Urinary bladder (tissue), 3 donors: ENCODE measurements at regions not wholly inside any gene's neighbourhood (a gene's known extent, or its start where the extent isn't known, plus 50 kb on each side); places are given as distances from the start of the nearest gene placed in this dataset.

Experiments used
- DNase-seq: peaks from one replicate; pipeline ENCODE4 v3.0.0-alpha.2; 2015; ENCODE audit errors: extremely low spot score
- H3K27ac ChIP-seq: one replicate; pipeline ENCODE4 v1.5.1; 2013; ENCODE audit warnings: low read depth, mild to moderate bottlenecking, moderate library complexity
- H3K36me3 ChIP-seq: one replicate; pipeline ENCODE4 v1.6.1; 2013; ENCODE audit warnings: mild to moderate bottlenecking, moderate library complexity; ENCODE audit not compliant: insufficient read depth
- H3K4me1 ChIP-seq: one replicate; pipeline ENCODE4 v1.6.1; 2013; ENCODE audit warnings: mild to moderate bottlenecking, moderate library complexity; ENCODE audit not compliant: insufficient read depth
- H3K4me3 ChIP-seq: one replicate; pipeline ENCODE4 v1.5.1; 2013; ENCODE audit warnings: low read depth, low read length
- WGBS: extraction: QIAGEN DNeasy Blood & Tissue Kit; methylation state at CpG from one replicate; pipeline ENCODE4 v1.1.7; 2013; 5-methylcytosine and 5-hydroxymethylcytosine counted together
- donor health status: healthy with polysubstance abuse.
- donor health status: healthy.

DNA sequence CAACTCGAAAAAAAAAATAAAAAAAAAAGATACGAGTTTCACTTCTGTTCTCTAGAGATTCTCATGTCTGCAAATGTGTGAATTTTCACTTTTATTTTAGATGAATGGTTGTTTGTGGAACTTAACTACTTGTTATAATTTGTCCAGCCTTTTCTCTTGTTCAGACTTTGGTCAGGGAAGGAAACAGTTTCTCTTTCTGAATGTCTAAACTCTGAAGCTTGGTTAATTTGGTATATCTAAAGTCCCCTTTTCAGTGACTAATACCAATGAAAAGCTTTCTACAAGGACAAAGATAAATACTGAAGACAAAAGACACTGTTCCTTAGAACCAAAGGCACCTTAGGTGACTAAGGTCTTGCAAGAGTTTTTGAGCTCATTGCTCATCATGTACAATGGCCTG lies 144.4 kb upstream of the PIEZO2 start:
- no peak overlapping the region for H3K27ac ChIP-seq
- no peaks in the 10 kb centered on the region for H3K4me1 ChIP-seq
- WGBS: 79% methylated on average over 2 of the region's 2 CpGs
- DNase-seq: no peak
- H3K4me3 ChIP-seq: no peak overlapping the region
- H3K36me3 ChIP-seq: no peaks in the 10 kb centered on the region

DNA sequence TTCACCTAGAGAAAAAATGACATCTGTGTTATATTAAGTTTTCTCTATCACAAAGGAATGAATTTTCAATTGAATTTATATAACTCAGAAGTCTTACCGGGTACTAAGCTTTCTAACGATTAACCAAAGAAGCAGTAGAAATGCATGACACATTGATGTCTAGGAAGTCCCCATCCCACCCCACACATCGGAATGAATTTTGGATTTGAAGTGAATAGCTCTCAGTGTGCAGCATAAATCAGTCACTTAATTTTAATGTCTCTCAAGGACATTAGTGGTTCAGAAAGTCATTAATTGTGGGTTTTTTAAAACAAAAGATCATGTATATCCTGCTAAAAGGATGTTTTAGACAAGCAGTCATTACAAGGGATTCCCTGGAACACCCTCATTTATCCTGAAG lies 141.4 kb upstream of the PIEZO2 start:
- no peak for DNase-seq
- Histone ChIP-seq H3K4me1 (no peaks in the 10 kb centered on the region), H3K27ac (no peak overlapping the region), H3K4me3 (no peak overlapping the region), H3K36me3 (no peaks in the 10 kb centered on the region)
- WGBS: 55% methylated on average over 3 of the region's 3 CpGs

DNA sequence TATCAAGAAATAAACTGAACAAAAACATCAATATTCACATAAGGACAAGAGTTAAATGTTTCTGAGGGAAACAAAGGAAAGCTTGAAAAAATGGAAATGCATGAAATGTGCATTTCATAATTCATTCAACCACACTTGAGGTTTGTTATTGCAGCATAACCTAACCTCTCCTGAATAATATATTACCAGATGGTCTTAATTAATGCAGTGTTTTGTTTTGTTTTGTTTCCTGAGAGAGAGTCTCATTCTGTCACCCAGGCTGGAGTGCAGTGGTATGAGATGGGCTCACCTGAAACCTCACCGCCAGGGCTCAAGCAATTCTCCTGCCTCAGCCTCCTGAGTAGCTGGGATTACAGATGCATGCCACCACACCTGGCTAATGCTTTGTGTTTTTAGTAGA lies 139.9 kb upstream of the PIEZO2 start:
- DNase-seq: no peak

DNA sequence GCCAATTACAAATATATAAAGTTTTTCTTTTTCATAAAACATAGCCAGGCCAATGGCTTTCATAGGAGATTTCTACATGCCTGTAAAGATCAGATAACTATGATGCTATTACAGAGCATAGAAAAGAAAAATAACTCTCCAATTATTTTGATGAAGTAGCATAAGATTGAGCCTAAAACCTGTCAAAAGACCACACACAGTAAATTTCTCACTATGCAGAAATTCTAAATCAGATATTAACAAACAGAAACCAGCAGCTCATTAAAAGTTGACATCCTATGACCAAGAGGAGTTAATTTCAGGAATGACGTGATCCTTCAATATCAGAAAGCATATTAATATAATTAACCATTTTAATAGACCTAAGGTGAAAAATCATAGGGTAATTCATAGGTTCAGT lies 139.0 kb upstream of the PIEZO2 start:
- Histone ChIP-seq H3K4me3 (no peak overlapping the region), H3K4me1 (no peaks in the 10 kb centered on the region), H3K27ac (no peak overlapping the region), H3K36me3 (no peaks in the 10 kb centered on the region)
- WGBS: 87% methylated on average over 1 of the region's 1 CpG
- DNase-seq: no peak

More for the DNA sequence above, 139.9 kb upstream of the PIEZO2 start:
- 97% methylated on average over 1 of the region's 1 CpG for WGBS
- H3K4me1 ChIP-seq: no peaks in the 10 kb centered on the region
- H3K36me3 ChIP-seq: no peaks in the 10 kb centered on the region
- H3K4me3 ChIP-seq: no peak overlapping the region
- H3K27ac ChIP-seq: no peak overlapping the region

DNA sequence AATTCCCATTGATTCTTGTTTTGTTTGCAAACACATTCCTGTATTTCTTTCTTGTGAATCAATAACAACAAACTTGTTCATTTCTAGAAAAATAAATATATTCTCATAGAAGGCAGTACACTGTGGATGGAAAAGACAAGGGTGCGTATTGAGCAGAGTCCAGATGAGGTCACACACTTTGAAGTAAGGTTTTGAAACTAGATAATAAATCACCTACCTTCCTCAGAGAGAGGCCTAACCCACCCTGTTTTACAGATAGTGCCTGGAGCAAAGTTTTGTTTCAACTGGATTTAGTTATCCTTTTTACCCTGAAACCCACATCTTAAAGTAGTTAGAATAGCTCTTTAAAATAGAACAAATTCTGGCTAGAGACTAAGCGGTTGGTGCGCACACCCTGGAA lies 137.1 kb upstream of the PIEZO2 start:
- 97% methylated on average over 3 of the region's 3 CpGs for WGBS
- Histone ChIP-seq H3K4me3 (no peak overlapping the region), H3K4me1 (no peaks in the 10 kb centered on the region), H3K27ac (no peak overlapping the region), H3K36me3 (no peaks in the 10 kb centered on the region)
- no peak for DNase-seq

DNA sequence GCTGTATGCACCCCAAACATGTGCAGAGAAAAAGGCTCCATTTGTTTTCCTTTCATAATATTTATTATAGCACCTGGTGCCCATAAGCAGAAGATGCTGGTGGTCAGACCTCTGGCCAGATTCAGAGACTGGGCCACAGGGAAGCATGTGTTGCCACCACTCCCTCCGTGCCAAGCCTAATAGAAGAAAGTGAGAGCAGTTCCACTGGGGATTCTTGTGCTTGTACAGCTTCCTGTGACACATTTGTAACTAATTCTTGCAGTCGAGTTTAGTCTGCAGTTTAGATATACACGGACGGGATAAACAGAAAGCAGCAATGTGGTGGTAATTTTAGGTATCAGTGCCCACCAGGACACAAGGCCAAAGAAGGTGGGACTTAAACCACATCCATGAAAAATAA lies 135.4 kb upstream of the PIEZO2 start:
- WGBS: 49% methylated on average over 4 of the region's 4 CpGs
- Histone ChIP-seq H3K4me1 (no peaks in the 10 kb centered on the region), H3K27ac (no peak overlapping the region)

DNA sequence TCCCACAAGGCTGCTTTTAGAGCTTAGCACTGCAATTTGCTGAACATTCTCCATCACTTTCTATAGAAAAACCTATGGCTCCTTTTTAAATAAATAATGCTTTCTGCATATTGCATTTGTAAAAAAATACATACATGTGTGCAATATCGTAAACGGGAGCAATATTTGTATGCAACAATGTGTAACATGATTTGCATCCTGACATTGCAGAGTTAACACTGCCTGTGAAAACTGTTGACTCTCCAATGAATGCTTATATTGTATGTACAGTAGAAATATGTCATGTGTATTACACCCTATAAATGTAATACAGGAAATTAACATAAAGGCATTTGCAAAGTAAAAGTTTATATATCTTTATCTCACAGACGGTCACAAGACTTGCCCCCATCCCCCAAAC lies 135.0 kb upstream of the PIEZO2 start:
- no peak for DNase-seq
- Histone ChIP-seq H3K4me3 (no peak overlapping the region), H3K4me1 (no peaks in the 10 kb centered on the region), H3K27ac (no peak overlapping the region), H3K36me3 (no peaks in the 10 kb centered on the region)
- 62% methylated on average over 3 of the region's 3 CpGs for WGBS

More for the DNA sequence above, 135.4 kb upstream of the PIEZO2 start:
- DNase-seq: no peak
- H3K36me3 ChIP-seq: no peaks in the 10 kb centered on the region
- H3K4me3 ChIP-seq: no peak overlapping the region

DNA sequence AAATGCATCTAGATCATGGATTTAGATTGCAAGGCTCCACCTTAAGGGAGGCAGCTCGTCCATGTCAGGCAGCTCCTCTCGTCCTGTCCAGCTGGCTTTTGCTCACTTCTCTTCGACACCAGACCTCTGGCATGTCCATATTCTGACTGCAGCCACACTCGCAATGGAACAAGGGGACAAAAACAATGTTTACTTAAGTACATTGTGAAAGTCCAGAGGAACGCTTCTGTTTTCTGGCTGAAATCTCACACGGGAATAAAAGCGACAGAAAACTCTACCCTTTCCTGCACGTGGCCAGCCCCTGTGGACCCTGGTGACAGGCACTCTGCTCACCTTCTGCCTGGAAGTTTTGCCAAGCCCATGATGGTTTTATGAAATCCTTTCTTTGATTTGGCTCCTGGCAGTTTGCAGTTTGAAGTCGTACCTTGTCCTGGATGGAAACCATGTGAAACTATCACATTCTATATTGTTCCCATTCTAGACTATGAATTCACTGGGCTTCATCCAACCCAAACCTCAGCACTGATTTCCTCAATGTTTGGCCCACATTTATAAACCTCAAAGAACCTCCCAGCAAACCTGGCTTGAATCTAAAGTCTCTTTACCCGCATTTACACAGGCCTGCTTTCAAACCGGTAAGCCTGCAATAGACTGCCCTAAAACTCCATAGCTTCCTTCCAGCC lies 134.3 kb upstream of the PIEZO2 start:
- no peak for DNase-seq
- H3K4me1 ChIP-seq: no peaks in the 10 kb centered on the region
- no peak overlapping the region for H3K4me3 ChIP-seq
- no peaks in the 10 kb centered on the region for H3K36me3 ChIP-seq
- no peak overlapping the region for H3K27ac ChIP-seq
- 33% methylated on average over 11 of the region's 11 CpGs for WGBS

DNA sequence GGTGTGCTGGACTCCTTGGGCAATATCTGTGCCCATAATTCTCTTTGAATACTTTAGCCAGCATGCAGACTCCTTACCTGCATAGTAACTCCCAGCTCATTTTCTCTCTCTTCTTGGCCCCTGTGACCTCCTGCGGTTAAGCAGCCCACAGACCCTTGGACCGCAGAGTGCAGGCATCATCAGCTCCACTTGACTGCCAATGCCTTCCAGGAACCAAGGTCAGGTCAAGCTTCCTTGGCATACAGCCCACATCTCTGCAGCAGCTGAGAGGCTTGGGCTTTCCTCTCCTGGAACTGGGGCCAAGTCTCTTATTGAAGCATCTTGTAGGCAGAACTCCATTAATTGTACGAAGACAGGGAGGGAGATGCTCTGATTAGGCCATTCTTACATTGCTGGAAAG lies 130.1 kb upstream of the PIEZO2 start:
- DNase-seq: no peak
- Histone ChIP-seq H3K36me3 (no peaks in the 10 kb centered on the region), H3K4me1 (no peaks in the 10 kb centered on the region), H3K4me3 (no peak overlapping the region), H3K27ac (no peak overlapping the region)
- WGBS: 84% methylated on average over 3 of the region's 3 CpGs

DNA sequence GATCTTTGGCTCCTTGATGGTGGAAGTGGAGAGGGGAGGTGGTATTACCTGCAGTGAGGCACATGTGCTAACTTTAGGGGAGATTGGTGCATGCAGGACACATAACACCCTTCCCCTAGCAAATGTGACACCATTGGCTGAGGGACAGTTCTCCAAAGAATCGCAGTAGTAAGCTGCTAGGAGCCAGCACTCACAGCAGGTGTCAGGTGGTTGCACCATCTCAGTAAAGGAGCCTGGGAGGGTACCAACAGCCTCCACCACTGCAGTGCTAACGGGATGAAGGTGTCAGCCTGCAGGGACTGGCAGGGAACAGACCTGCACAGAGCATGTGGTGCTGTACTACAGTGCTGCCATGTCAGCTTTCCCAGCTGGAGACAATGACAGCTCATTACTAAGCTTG lies 127.3 kb upstream of the PIEZO2 start:
- Histone ChIP-seq H3K27ac (no peak overlapping the region), H3K36me3 (no peaks in the 10 kb centered on the region), H3K4me3 (no peak overlapping the region), H3K4me1 (no peaks in the 10 kb centered on the region)
- WGBS: 75% methylated on average over 2 of the region's 2 CpGs
- no peak for DNase-seq

DNA sequence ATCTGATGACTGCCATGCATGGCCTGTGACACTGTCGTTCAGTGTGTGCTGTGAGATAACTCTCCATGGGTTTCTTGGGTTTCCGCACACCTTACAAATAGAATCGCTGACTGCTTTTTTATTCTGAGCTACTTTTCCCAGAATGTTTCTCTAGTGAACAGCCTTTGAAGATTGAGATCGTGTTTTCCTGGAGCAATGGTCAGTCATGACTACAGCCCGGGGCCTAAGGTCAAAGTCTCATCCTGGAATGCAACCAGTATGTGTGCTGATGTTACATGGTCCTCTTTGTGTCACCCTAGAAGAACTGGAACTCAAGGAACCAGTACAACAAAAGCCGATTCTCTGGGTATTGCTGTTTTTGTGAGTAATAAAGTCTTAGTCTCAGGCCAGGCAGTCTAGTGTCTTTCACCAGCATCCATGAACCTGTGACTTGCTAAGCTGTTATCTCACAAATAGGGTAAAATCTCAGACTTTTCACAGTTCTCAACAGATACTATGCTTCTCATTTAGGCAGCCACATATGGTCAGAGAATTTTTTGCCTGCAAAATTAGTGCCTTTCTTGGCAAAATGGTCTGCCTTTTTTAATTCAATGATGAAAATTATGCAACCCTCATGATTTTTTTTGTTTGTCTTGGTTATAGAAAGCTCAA lies 124.9 kb upstream of the PIEZO2 start:
- H3K4me3 ChIP-seq: no peak overlapping the region
- no peak overlapping the region for H3K27ac ChIP-seq
- no peaks in the 10 kb centered on the region for H3K36me3 ChIP-seq
- DNase-seq: no peak
- WGBS: 92% methylated on average over 6 of the region's 6 CpGs
- H3K4me1 ChIP-seq: no peaks in the 10 kb centered on the region

DNA sequence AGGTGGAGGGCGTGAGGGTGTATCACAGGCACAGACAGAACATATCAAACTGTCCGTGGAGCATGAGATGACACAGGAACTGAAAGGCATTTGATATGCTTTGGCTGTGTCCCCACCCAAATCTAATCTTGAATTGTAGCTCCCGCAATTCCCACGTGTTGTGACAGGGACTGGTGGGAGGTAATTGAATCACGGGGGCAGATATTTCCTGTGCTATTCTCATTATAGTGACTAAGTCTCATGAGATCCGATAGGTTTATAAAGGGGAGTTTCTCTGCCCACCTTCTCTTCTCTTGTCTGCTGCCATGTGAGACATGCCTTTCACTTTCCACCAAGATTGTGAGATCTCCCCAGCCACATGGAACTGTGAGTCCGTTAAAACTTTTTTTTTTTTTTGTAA lies 123.1 kb upstream of the PIEZO2 start:
- no peaks in the 10 kb centered on the region for H3K4me1 ChIP-seq
- no peak overlapping the region for H3K4me3 ChIP-seq
- WGBS: 51% methylated on average over 7 of the region's 7 CpGs
- no peak overlapping the region for H3K27ac ChIP-seq
- DNase-seq: no peak
- no peaks in the 10 kb centered on the region for H3K36me3 ChIP-seq

DNA sequence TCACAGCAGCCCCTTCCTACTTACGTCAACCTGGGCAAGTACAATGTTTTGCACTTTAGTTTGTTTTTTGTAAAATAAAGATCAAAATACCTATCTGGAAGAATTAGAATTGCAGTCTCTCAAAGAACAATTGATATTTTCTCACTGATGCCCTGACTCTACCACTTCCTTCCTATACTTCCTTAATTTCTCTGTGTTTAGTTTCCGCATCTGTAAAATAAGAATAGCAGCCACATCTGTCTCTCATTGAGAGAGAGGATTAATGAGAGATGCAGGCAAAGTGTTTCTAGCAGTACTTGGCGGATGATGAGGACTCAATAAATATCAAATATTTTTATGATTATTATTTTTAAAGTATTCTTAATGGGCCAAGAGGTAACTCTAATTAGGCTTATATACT lies 122.6 kb upstream of the PIEZO2 start:
- no peak overlapping the region for H3K27ac ChIP-seq
- H3K4me3 ChIP-seq: no peak overlapping the region
- H3K36me3 ChIP-seq: no peaks in the 10 kb centered on the region
- WGBS: 41% methylated on average over 3 of the region's 3 CpGs
- H3K4me1 ChIP-seq: no peaks in the 10 kb centered on the region
- DNase-seq: no peak

DNA sequence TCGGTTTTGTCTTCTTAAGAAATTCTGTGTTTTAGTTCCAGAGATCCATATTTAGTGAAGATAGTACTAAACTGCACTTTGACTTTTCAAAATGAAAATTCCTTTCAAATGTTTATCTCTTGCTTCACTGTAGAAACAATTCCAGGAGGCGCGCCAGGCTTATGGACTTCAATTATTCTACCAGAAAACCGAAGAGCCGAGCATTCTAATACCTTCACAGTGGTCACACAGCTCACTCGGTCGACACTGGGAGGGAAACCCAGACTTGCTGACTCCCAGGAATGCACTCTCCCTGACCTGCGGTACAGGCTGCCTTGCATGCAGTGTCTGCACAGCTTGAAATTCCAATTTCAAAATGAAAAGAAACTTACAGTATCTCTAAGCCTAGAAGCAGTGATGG lies 119.9 kb upstream of the PIEZO2 start:
- no peak overlapping the region for H3K4me3 ChIP-seq
- H3K27ac ChIP-seq: no peak overlapping the region
- H3K4me1 ChIP-seq: no peaks in the 10 kb centered on the region
- DNase-seq: no peak
- 35% methylated on average over 8 of the region's 8 CpGs for WGBS
- H3K36me3 ChIP-seq: no peaks in the 10 kb centered on the region
